NCI-H2029 treated with DMSO at 0.1 percent for 48 hours (cell line): ENCODE measurements at regions not wholly inside any gene's neighbourhood (a gene's known extent, or its start where the extent isn't known, plus 50 kb on each side); places are given as distances from the start of the nearest gene placed in this dataset.
"Not testable (repeated sequence)": the region's sequence is repeated elsewhere in the genome, so short reads cannot be mapped to it uniquely, and the experiment has no call there.

Source experiments
- DNase-seq: peaks from one replicate; lab custom pipeline; 2025; lab: John Stamatoyannopoulos, UW

- DNase-seq = no peak
Measured at GRCh38 chr6:6091608-6092002, 84.9 kb upstream of the NRN1 start.

GRCh38 chr6:6090861-6091607 lies 84.3 kb upstream of the NRN1 start:
- DNase-seq = no peak

- DNase-seq = no peak
Measured at GRCh38 chr6:6085928-6086668, 79.4 kb upstream of the NRN1 start.

- DNase-seq = no peak
Measured at GRCh38 chr6:6080975-6081374, 74.2 kb upstream of the NRN1 start.

- DNase-seq = no peak
Measured at GRCh38 chr6:6074190-6074589, 67.5 kb upstream of the NRN1 start.

GRCh38 chr6:6068157-6068556 lies 61.4 kb upstream of the NRN1 start:
- DNase-seq = not testable (repeated sequence)

GRCh38 chr6:6058054-6058444 lies 51.3 kb upstream of the NRN1 start:
- DNase-seq = no peak

GRCh38 chr6:6057442-6058053 lies 50.8 kb upstream of the NRN1 start:
- peak; percentile 92 for DNase-seq
